ENCODE measurements at regions not wholly inside any gene's neighbourhood (a gene's known extent, or its start where the extent isn't known, plus 50 kb on each side); places are given as distances from the start of the nearest gene placed in this dataset.
"Not testable (repeated sequence)": the region's sequence is repeated elsewhere in the genome, so short reads cannot be mapped to it uniquely, and the experiment has no call there.

- no peak for DNase-seq (ENCODE audit: low read depth in 3 of 3)
Observed at GRCh38 chr7:136533732-136534131, 334.7 kb upstream of the CHRM2 start.

- DNase-seq (ENCODE audit: low read depth in 3 of 3) = no peak
Observed at GRCh38 chr7:136530831-136531230, 337.6 kb upstream of the CHRM2 start.

- DNase-seq (ENCODE audit: low read depth in 3 of 3) = no peak
Observed at GRCh38 chr7:136528329-136528728, 340.1 kb upstream of the CHRM2 start.

GRCh38 chr7:136527554-136527953, 340.9 kb upstream of the CHRM2 start:
- no peak for DNase-seq (ENCODE audit: low read depth in 3 of 3)

- no peak for DNase-seq (ENCODE audit: low read depth in 3 of 3)
Observed at GRCh38 chr7:136526408-136527105, 341.9 kb upstream of the CHRM2 start.

- no peak for DNase-seq (ENCODE audit: low read depth in 3 of 3)
Observed at GRCh38 chr7:136523571-136523970, 344.9 kb upstream of the CHRM2 start.

GRCh38 chr7:136517971-136518370, 350.5 kb upstream of the CHRM2 start:
- DNase-seq (ENCODE audit: low read depth in 3 of 3) = no peak

GRCh38 chr7:136514776-136515175, 353.7 kb upstream of the CHRM2 start:
- no peak for DNase-seq (ENCODE audit: low read depth in 3 of 3)

GRCh38 chr7:136513744-136514143, 354.7 kb upstream of the CHRM2 start:
- no peak for DNase-seq (ENCODE audit: low read depth in 3 of 3)

GRCh38 chr7:136509466-136509865, 359.0 kb upstream of the CHRM2 start:
- DNase-seq (ENCODE audit: low read depth in 3 of 3) = no peak

GRCh38 chr7:136502162-136502561, 366.3 kb upstream of the CHRM2 start:
- DNase-seq (ENCODE audit: low read depth in 3 of 3) = no peak

GRCh38 chr7:136501151-136501550, 367.3 kb upstream of the CHRM2 start:
- DNase-seq (ENCODE audit: low read depth in 3 of 3) = no peak

GRCh38 chr7:136496551-136496950, 371.9 kb upstream of the CHRM2 start:
- no peak for DNase-seq (ENCODE audit: low read depth in 3 of 3)

- no peak for DNase-seq (ENCODE audit: low read depth in 3 of 3)
Observed at GRCh38 chr7:136495081-136495480, 373.4 kb upstream of the CHRM2 start.

GRCh38 chr7:136492366-136492765, 376.1 kb upstream of the CHRM2 start:
- no peak for DNase-seq (ENCODE audit: low read depth in 3 of 3)

GRCh38 chr7:136489808-136490207, 378.6 kb upstream of the CHRM2 start:
- no peak for DNase-seq (ENCODE audit: low read depth in 3 of 3)

GRCh38 chr7:136480901-136481300, 387.6 kb upstream of the CHRM2 start:
- DNase-seq (ENCODE audit: low read depth in 3 of 3) = no peak

GRCh38 chr7:136479922-136480321, 388.5 kb upstream of the CHRM2 start:
- no peak for DNase-seq (ENCODE audit: low read depth in 3 of 3)

GRCh38 chr7:136470179-136470578, 398.3 kb upstream of the CHRM2 start:
- no peak for DNase-seq (ENCODE audit: low read depth in 3 of 3)

- no peak for DNase-seq (ENCODE audit: low read depth in 3 of 3)
Observed at GRCh38 chr7:136452949-136453348, 415.5 kb upstream of the CHRM2 start.

GRCh38 chr7:136446751-136447150, 421.7 kb upstream of the CHRM2 start:
- no peak for DNase-seq (ENCODE audit: low read depth in 3 of 3)

- DNase-seq (ENCODE audit: low read depth in 3 of 3) = no peak
Observed at GRCh38 chr7:136441835-136442234, 426.6 kb upstream of the CHRM2 start.

- DNase-seq (ENCODE audit: low read depth in 3 of 3) = not testable (repeated sequence)
Observed at GRCh38 chr7:136431736-136432135, 436.7 kb upstream of the CHRM2 start.

GRCh38 chr7:136424058-136424457, 444.4 kb upstream of the CHRM2 start:
- DNase-seq (ENCODE audit: low read depth in 3 of 3) = no peak
